Gastrocnemius medialis (tissue), 4 donors: ENCODE measurements at regions not wholly inside any gene's neighbourhood (a gene's known extent, or its start where the extent isn't known, plus 50 kb on each side); places are given as distances from the start of the nearest gene placed in this dataset.

Source experiments
- ATAC-seq, 2 donors: fragments of 150-250 bp; one replicate each; pipeline ENCODE4 v1.9.1; 2016
- DNase-seq, 2 donors: peaks; one replicate each; pipeline ENCODE4 v3.0.0-alpha.2; 2019
- H3K27ac ChIP-seq, 4 donors: fragments of 200-600 bp; sonication (generic); 1 replicate in 1 of 4; 2 replicates in 3 of 4; pipeline ENCODE4 v1.5.1; 2016 to 2018; ENCODE audit warnings: mild to moderate bottlenecking in 2 of 4, moderate library complexity in 1 of 4
- H3K27me3 ChIP-seq, 3 donors: fragments of 200-600 bp; sonication (generic) in 2 of 3; 1 replicate in 1 of 3; 2 replicates in 2 of 3; pipeline versions ENCODE4 v1.5.1 to v1.6.0; 2016 to 2019; ENCODE audit warnings: mild to moderate bottlenecking in 1 of 3, moderate library complexity in 1 of 3
- H3K36me3 ChIP-seq, 2 donors: fragments of 200-600 bp; sonication (generic) in 1 of 2; one replicate each; pipeline ENCODE4 v1.5.1; 2017 to 2018
- H3K4me1 ChIP-seq, 2 donors: fragments of 200-600 bp; sonication (generic) in 1 of 2; one replicate each; pipeline ENCODE4 v1.5.1; 2016 to 2017; ENCODE audit warnings: mild to moderate bottlenecking in 2 of 2
- H3K4me3 ChIP-seq, 4 donors: fragments of 200-600 bp; sonication (generic) in 3 of 4; 1 replicate in 1 of 4; 2 replicates in 3 of 4; pipeline ENCODE4 v1.5.1; 2016 to 2019; ENCODE audit warnings: mild to moderate bottlenecking in 2 of 4
- H3K9me3 ChIP-seq, 3 donors: fragments of 200-600 bp; sonication (generic) in 2 of 3; 1 replicate in 1 of 3; 2 replicates in 2 of 3; pipeline ENCODE4 v1.5.1; 2016 to 2019
- CTCF ChIP-seq, 5 experiments: fragments of 450-650 bp in 3 of 5; fragments of 200-600 bp in 2 of 5; sonication (generic) in 2 of 5; IDR thresholded peaks in 4 of 5; conservative IDR thresholded peaks in 1 of 5; 1 replicate in 4 of 5; 2 replicates in 1 of 5; pipeline ENCODE4 v1.5.1; 2016 to 2019; ENCODE audit warnings: antibody characterized with exemption in 5 of 5, mild to moderate bottlenecking in 3 of 5, moderate library complexity in 3 of 5
- POLR2A ChIP-seq, 2 donors: fragments of 450-650 bp; IDR thresholded peaks; one replicate each; pipeline ENCODE4 v1.6.1; 2017; ENCODE audit warnings: antibody characterized with exemption in 2 of 2, mild to moderate bottlenecking in 2 of 2, moderate library complexity in 2 of 2
- in situ Hi-C, 4 donors: fragments of 200-750 bp; cut with MboI; loops; one replicate each; pipeline versions ENCODE4 v1.15.0 to v1.8.0; 2017; ENCODE audit warnings: low sequenced_read_pairs in 4 of 4
- intact Hi-C: fragments of 100-400 bp; cut with DNase I; formaldehyde crosslinking; loops from one replicate; pipeline ENCODE4 v1.15.1; 2023; ENCODE audit warnings: low total_unique reads

GRCh38 chr21:22456241-22456640, 1458.0 kb downstream of the NCAM2 start:
- ATAC-seq (no peak), DNase-seq (no peak)
- Histone ChIP-seq H3K27ac (no peak overlapping the region), H3K4me1 (no peaks in the 10 kb centered on the region), H3K27me3 (no peaks in the 10 kb centered on the region), H3K36me3 (no peaks in the 10 kb centered on the region), H3K9me3 (no peaks in the 10 kb centered on the region), H3K4me3 (no peak overlapping the region)
- intact Hi-C loops (no loop called here), in situ Hi-C loops (no loop called here)
- TF ChIP-seq CTCF (IDR thresholded peaks at IDR 0.05 in 4 of 5, conservative IDR thresholded peaks at IDR 0.05 in 1 of 5) (no peak), POLR2A (IDR thresholded peaks at IDR 0.05) (no peak)

GRCh38 chr21:22468893-22469292, 1470.7 kb downstream of the NCAM2 start:
- Histone ChIP-seq H3K27me3 (no peaks in the 10 kb centered on the region), H3K27ac (no peak overlapping the region), H3K36me3 (no peaks in the 10 kb centered on the region), H3K9me3 (no peaks in the 10 kb centered on the region), H3K4me1 (no peaks in the 10 kb centered on the region), H3K4me3 (no peak overlapping the region)
- ATAC-seq (no peak), DNase-seq (no peak)
- TF ChIP-seq CTCF (IDR thresholded peaks at IDR 0.05 in 4 of 5, conservative IDR thresholded peaks at IDR 0.05 in 1 of 5) (no peak), POLR2A (IDR thresholded peaks at IDR 0.05) (no peak)
- intact Hi-C loops = no loop called here
- in situ Hi-C loops = no loop called here

DNA sequence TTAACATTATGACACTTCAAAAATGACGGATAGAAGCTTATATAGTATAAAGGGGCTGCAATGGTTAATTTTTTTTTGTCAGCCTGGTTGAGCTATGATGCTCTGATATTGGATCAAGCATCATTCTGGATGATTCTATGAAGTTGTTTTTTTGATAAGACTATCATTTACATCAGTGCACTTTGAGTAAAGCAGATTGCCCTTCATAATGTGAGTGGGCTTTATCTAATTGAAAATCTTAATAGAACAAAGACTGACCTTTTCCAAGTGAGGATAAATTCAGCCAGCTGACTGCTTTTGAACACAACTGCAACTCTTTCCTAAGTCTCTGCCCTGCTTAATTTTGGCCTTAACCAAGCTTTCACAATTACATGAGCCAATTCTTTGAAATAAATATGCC, 1476.2 kb downstream of the NCAM2 start:
- no peaks in the 10 kb centered on the region for H3K9me3 ChIP-seq
- ATAC-seq (no peak), DNase-seq (no peak)
- no peaks in the 10 kb centered on the region for H3K36me3 ChIP-seq
- no peak overlapping the region for H3K27ac ChIP-seq
- intact Hi-C loops (no loop called here), in situ Hi-C loops (no loop called here)
- TF ChIP-seq POLR2A (IDR thresholded peaks at IDR 0.05) = no peak
- TF ChIP-seq CTCF (IDR thresholded peaks at IDR 0.05 in 4 of 5, conservative IDR thresholded peaks at IDR 0.05 in 1 of 5) = no peak
- H3K4me1 ChIP-seq = no peaks in the 10 kb centered on the region
- no peaks in the 10 kb centered on the region for H3K27me3 ChIP-seq
- no peak overlapping the region for H3K4me3 ChIP-seq

GRCh38 chr21:22476214-22476613, 1478.0 kb downstream of the NCAM2 start:
- ATAC-seq (no peak), DNase-seq (no peak)
- in situ Hi-C loops = no loop called here
- Histone ChIP-seq H3K4me1 (no peaks in the 10 kb centered on the region), H3K4me3 (no peak overlapping the region), H3K27ac (no peak overlapping the region), H3K27me3 (no peaks in the 10 kb centered on the region), H3K36me3 (no peaks in the 10 kb centered on the region), H3K9me3 (no peaks in the 10 kb centered on the region)
- intact Hi-C loops = no loop called here
- TF ChIP-seq CTCF (IDR thresholded peaks at IDR 0.05 in 4 of 5, conservative IDR thresholded peaks at IDR 0.05 in 1 of 5) (no peak), POLR2A (IDR thresholded peaks at IDR 0.05) (no peak)
